Renal cortex interstitium (tissue), 11 donors: ENCODE measurements at regions not wholly inside any gene's neighbourhood (a gene's known extent, or its start where the extent isn't known, plus 50 kb on each side); places are given as distances from the start of the nearest gene placed in this dataset.
"Not testable (repeated sequence)": the region's sequence is repeated elsewhere in the genome, so short reads cannot be mapped to it uniquely, and the experiment has no call there.

Experiments
- DNase-seq, 11 donors: peaks; one replicate each; pipeline ENCODE4 v3.0.0-alpha.2; 2013; ENCODE audit warnings: low read depth in 9 of 11, low spot score in 4 of 11; ENCODE audit errors: extremely low read depth in 1 of 11

- no peak for DNase-seq
These were observed 136.6 kb upstream of the TBCA start for GRCh38 chr5:77912721-77913120.

GRCh38 chr5:77910602-77911188 lies 134.6 kb upstream of the TBCA start:
- DNase-seq, result no peak

GRCh38 chr5:77909237-77909636 lies 133.1 kb upstream of the TBCA start:
- no peak for DNase-seq

- DNase-seq, result no peak
These were observed 132.6 kb upstream of the TBCA start for GRCh38 chr5:77908787-77909186.

GRCh38 chr5:77907786-77908185 lies 131.6 kb upstream of the TBCA start:
- no peak for DNase-seq

- DNase-seq, result no peak
These were observed 130.7 kb upstream of the TBCA start for GRCh38 chr5:77906806-77907205.

GRCh38 chr5:77904362-77904761 lies 128.2 kb upstream of the TBCA start:
- DNase-seq, result no peak

- no peak for DNase-seq
These were observed 124.6 kb upstream of the TBCA start for GRCh38 chr5:77900691-77901090.

- no peak for DNase-seq
These were observed 122.2 kb upstream of the TBCA start for GRCh38 chr5:77898385-77898784.

- DNase-seq, result no peak
These were observed 120.2 kb upstream of the TBCA start for GRCh38 chr5:77896338-77896737.

GRCh38 chr5:77894103-77894502 lies 118.0 kb upstream of the TBCA start:
- DNase-seq, result not testable (repeated sequence)

GRCh38 chr5:77893225-77893860 lies 117.2 kb upstream of the TBCA start:
- no peak for DNase-seq

GRCh38 chr5:77892061-77893010 lies 116.2 kb upstream of the TBCA start:
- DNase-seq, result no peak

GRCh38 chr5:77885519-77885918 lies 109.4 kb upstream of the TBCA start:
- DNase-seq, result no peak

- DNase-seq, result no peak
These were observed 106.6 kb upstream of the TBCA start for GRCh38 chr5:77882670-77883257.

GRCh38 chr5:77881528-77881927 lies 105.4 kb upstream of the TBCA start:
- no peak for DNase-seq

- no peak for DNase-seq
These were observed 101.6 kb upstream of the TBCA start for GRCh38 chr5:77877516-77878355.

- DNase-seq, result no peak
These were observed 100.8 kb upstream of the TBCA start for GRCh38 chr5:77876862-77877502.
